ENCODE measurements at regions not wholly inside any gene's neighbourhood (a gene's known extent, or its start where the extent isn't known, plus 50 kb on each side); places are given as distances from the start of the nearest gene placed in this dataset.

DNA sequence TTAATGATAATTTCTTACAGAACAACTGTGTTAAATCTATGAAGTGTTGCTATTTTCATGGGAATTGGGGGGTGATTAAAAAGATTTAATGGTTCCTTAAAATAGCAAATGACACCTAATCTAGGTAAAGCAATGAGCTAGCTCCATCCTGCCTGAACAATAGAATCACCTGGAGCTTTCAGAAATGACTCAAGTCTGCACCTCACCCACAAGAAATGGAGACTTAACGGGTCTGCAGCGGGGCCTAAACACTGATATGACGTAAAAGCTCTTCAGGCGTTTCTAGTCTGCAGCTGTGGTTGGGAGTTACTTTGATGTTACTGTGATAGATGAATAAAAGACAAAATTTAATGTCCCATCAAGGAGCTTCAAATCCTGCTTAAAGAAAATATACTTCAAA is 328.2 kb downstream of the RND3 start:
- no peak for DNase-seq

DNA sequence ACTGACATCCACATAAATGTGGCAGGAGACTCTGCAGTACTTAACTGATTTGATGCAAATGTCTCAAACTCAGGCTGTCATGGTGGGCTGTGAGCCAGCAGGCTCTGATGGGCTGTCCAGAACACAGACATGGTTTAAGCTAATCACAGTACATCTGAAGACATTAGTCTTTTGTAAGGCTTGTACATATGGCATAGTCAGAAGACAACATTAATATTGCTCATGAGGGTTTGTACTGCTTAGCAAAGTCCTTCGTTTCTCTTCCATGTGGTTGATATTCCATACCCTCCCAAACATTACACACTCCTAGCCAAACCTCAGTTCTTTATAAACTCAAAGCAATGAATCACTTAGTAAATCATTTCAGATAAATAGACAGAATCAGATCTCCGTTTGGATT is 330.6 kb downstream of the RND3 start:
- DNase-seq, result no peak

DNA sequence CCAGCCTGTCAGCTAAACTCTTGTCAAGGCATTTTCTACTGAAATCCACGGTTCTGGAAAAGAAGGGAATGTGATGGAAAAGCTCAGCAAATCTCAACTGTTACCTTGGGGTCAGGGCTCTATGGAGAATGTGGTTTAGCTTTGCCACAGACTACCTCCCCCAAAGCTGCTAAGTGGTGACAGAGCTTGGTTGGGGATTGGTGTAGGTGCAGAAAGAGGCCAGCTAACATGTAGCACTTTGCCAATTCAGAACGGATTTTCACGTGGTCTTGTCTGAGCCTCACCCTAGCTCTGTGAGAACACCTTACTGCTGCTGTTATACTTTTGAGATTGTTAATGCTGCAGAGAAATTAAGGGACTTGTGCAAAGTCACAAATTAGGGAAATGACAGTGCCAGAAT is 331.1 kb downstream of the RND3 start:
- DNase-seq, result no peak

DNA sequence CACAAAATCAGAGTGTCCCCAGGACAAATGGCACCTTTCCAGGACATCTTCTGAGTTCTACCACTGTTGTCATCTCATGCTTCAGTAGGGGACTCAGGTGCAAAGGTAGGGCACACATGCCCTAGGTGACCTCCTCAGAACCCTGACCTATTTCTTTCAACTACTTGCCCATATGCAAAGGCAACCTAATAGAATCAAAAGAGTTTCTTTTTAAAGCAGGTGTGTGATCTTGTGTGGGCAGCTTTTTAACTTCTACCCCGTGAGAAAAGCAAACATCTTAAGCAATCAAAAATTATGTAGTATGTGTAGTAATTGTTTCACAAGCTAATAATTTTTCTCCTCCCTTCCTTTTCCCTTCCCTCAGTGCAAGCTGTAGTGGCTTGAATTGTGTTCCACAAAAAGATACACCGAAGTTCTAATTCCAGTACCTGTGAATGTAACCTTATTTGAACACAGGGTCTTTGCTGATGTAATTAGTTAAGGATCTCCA is 333.1 kb downstream of the RND3 start:
- DNase-seq, result no peak

DNA sequence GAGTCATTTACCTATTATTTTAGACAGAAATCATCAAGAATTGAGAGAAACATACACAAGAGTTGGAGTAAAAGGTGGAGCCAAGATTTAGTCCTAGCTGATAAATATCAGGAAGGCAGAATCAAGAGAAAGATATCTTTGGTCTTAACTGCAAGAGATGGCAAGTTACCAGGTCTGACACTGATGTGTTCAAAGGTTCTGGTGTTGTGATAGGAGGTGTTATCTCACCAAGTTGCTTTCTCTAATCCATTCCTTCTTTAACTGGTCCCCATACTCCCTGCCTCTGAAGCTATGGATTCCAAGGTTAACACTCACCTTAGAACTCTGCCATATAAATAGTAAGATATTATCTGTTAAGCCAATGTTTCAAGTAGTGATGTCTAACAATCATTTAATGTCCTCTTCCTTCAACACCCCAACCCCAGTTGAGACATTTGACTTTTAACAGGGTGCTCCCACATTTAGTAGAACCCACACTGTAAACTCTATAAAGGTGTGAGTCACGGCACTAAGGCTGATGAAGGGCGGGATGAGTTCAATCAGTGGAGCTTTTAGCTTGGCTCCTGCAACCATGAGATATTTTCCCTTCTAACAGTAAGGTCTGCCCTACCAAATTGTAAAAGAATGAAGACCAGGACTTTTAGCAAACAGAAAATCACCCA is 333.7 kb downstream of the RND3 start:
- no peak for DNase-seq

DNA sequence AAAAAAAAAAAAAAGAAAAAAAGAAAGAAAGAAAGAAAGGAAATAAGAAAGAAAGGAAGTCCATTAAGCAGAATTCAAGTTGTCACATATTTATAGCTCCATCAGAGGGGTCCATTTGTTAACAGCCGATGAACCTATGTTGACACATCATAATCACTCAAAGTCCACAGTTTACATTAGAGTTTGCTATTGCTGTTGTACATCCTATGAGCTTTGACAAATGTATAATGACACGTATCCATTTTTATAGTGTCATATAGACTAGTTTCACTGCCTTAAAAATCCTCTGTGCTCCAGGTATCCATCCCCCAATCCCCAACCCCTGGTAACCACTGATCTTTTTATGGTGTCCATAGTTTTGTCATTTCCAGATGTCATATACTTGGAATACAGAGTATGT is 335.2 kb downstream of the RND3 start:
- no peak for DNase-seq

DNA sequence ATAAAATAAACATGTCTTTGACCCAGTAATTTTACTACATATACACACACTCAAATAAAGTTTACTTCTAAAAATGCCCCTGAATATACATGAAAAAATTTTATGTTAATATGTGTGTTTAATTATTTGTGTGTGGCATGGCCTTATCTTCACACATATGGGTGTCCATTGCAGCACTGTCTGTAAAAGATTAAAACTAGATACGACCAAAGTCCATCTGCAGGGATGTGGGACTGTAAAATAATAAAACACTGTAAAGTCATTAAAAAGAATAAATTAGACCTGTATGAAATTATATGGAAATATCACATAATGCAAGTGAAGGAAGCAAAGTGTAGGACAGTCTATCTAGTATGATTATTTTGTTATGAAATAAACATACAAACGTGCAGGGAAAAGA is 337.3 kb downstream of the RND3 start:
- DNase-seq, result no peak

DNA sequence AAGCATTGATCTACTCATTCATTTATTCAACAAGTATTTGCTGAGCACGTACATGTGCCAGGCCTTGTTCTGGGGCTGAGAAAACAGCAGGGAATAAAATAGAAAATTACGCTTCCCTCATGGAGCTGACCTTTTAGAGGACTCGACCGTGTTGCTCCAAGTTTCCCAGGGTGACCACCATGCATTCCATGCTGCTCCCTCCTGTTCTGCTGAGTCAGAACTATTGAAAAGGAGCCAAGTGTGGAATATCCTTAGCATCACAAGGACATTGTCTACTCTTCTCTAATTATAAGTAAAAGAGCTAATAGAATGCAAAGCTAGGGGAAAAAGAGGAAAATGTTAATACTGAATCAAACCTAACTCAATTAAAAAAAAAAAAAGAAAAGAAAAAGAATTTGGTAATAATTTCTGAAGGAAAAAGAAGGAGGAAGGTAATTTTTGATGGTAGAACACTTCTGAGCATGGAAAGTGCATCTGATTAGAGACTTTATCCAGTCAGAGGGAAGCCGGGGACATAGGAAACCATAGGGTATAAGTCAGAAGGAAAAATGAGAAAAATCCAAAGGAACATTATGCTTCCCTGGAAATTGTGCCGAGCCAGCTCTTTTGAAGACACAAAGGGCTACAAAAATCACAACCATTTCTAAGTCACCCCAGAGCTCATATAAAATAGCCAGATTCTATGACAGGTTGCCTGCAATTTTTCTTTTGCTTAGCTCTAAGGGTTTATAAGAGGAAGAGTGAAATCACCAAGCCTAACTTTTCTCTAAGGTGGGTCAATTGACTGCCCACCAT is 339.4 kb downstream of the RND3 start:
- DNase-seq, result no peak

DNA sequence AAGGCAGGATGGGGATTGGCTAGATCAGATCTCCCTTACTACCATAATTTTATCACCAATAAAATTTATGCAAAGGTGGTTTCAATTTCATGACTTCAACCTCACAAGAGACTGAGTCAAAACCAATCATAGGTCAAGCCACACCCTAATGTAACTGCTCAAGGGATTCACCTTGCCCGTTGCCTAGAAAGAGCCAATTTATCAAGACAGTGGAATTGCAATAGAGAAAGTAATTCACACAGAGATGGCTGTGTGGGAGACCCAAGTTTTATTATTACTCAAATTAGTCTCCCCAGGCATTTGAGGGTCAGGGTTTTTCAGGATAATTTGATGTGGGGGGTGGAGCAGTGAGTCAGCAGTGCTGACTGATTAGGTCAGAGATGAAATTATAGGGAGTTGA is 340.6 kb downstream of the RND3 start:
- no peak for DNase-seq

DNA sequence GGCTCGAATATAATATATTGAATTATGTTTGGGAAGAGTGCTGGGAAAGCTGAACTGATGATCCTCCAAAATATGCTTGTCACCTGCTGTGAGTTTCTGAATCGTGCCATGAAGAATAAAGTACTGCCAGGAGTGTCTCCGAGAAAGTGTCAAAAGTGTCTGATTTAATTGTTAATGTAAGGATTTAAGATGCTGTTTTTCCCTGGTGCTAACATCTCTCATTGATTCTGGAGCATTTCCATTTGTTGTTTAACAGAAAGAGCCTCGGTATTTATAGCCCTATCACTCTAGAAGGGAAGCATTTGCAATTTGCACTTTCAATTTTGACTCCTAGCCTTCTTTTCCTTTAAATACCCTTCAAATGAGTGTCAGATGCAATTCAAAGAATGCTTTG is 342.2 kb downstream of the RND3 start:
- no peak for DNase-seq

DNA sequence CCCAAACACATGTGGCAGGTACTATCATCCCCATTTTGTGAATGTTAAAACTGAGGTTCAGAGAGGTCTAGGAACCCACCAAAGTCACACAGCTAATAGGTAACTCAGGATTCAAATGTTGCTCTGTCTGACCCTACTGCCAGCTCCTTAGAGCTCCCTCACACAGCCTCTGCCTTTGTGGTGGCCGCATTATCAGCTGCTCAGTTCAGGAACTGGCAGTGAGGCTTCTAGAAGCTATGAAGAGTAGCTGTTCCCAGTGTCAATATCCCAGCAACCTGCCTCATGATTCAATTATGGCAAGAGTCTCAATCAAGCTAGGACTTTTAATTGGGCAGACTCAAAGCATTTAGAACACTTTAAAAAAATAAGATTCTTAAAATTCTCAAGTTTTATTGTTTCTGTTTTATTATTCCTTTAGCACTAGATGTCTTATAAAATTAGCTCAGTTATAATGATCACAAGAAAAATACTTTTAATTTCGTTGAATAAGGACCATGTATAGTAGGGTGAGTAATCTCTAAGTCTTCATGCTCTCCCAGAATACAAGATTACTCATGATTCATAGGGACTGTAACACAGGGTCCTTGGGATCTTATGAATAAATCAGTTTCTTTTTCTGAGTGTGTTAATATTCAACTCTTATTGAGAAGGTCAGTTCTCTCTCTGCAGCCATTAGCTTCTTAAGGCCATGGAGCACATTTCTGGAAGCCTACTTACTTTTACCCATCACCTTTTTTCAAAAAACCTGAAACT is 342.7 kb downstream of the RND3 start:
- DNase-seq, result no peak

DNA sequence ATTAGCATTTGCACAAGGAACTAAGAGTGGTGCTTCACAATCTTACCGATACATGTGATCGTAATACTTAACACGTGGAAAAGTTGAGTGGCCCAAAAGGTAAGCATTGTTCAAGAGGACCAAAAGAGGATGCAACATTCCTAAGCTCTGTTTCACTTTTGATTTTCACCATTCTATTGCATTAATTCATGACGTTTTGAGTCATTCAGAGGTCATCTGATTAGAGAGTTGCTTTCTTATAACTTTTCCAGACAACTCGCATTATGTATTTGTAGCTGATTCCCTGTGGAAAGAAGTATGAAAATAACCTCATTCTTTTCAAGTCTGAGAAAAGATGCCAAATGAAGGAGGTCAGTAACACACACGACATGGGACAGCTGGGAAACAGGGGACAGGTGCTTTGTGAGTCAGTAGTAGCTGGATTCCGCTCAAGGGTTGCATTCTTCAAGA is 344.4 kb downstream of the RND3 start:
- no peak for DNase-seq

DNA sequence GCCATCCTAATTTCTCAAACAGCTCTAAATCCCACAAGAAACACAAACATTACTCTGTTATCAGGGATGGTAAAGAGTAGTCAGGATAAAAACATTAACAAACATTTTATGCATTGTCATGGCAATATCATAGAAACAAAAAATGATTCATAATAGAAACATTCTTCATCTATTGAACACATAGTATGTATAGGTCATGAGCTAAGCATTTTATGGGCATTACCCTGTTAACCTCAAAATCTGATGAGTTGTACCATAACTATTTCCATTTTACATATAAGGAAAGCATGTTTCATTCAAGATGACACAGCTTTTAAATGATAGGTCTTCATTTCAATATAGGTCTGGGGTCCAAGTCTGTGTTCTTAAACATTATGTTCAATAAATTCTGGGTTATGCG is 344.9 kb downstream of the RND3 start:
- no peak for DNase-seq

DNA sequence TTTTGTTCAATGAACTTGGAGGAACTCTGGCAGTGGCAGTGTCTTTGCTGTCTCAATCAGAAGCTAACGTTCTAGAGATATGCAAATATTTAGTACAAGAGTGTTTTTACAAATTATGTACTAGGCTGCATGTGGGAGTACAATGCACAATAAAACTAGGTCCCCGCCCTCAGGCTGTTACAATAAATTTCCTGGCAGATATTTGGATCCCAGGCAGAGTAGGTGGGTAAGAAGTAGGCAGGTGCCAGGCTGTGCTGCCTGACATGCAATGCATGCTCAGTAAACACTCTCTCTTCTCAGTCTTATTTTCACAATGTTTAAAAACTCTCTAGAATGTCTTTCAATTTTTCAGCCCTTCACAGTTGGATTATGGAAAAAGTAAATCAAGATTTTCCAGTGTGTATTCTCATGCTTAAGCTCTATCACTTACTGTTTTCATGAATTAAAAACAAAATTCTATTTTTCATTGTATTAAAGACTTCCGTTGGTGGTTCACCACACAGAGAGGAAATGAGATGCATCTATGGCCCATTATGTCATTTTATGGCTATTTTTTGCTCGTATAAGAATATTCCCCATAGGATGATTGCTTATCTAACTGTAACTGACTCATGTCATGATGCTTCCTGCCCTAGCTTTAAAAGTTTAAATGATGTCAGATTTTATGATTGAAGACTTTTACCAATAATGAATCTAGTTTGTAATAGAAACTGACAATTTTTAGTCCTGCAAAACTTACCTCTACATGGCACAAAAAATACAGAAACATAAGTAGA is 346.1 kb downstream of the RND3 start:
- DNase-seq, result no peak

DNA sequence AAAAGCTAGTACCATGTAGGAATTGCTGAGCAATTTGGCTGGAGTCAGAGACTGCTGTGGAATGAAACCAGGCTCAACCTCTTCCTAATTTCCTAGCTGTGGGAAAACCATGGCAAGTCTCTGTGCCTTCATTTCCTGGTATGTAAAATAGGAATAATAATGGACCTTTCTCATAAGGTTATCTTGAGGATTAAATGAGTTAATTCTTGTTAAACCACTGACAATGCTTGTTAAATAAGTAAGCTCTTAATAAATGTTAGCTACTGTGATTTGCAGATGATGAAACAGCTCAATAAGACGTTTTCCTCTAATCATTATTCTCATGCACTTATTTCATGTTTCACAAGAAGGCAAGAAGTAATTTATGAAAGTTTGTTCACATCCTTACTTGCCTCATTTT is 346.7 kb downstream of the RND3 start:
- DNase-seq, result no peak

DNA sequence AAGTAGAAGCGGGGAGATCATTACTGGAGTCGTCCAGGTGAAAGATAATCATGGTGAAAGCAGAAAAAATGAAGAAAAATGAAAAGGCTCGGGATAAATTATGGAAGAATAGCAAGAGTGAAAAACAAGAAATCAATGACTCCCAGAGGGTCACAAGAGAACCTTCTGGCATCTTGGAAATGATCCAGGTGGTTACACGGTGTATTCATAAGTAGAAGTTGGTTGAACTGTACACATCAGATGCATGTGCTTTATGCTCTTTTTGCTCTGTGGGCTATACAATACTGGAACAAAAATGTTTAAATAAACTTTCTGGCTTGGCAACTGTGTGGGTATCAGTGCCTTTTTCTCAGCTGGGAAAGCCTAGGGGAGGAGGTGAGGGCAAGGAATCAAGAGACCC is 348.9 kb downstream of the RND3 start:
- no peak for DNase-seq

DNA sequence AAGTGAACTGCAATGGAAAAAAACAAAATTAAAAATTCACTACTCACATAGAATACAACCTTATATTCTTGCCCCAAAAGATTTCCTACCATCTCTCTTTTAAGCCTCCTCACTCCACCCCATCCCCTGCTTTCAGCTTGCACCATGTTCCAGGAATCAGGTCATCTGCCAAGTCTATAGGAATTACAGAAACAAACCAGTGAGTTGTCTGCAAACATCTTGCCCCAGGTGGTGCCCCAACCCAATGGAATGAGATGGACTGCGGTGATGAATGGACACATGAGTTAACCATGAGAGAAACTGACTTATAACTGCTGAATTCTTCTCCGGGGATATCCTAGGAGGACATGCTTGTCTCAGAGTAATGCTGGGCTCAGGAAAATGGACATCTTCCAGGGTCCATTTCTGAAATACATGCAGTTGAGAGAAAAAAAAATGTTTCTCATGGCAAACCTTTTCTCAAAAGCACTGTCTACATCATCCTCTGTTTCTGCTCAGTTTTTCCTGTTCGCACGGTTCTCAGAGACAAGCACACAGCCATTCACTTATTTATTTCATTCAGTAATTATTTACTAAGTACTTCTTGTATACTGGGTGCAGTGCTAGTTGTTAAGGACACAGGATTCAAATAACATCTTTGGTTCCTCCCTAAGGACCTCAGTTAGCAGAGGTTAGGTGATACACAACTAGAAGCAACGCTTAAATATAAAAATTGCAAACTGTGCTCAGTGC is 350.0 kb downstream of the RND3 start:
- no peak for DNase-seq

DNA sequence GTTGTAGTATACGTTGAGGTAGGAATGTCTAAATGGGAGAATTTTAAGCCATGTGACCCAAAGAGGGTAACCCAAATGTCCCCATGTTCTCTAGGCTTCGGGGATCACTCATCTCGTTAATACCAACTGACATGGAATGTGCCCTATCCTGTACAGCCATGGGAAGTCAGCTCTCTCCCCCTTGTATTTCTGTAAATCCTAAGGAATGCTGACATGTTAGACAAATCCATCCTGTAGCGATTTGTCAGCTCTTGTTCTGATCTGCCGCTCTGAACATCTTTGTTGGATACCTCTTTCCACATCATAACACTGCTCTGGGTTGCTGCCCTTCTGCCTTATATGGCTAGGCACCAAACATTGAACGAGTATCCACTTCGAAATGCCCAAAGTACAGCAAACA is 350.6 kb downstream of the RND3 start:
- no peak for DNase-seq

DNA sequence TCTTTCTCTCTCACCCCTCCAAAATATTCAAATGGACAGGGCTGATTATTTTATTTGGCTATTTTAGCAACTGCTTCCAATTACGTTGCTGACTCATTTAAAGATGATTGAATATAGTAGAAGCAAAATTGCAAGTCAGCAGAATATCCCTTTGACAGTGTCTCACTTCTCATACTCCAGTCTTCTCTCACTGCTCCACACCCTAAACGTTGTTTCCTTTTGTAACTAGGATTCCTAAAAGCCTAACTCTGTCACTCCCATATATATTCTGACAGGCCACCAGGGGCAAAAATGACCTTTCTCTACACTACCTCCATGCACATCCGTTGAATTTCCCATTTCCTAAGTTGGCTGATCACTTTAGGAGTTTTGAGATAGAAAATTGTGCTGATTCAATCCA is 351.1 kb downstream of the RND3 start:
- no peak for DNase-seq

DNA sequence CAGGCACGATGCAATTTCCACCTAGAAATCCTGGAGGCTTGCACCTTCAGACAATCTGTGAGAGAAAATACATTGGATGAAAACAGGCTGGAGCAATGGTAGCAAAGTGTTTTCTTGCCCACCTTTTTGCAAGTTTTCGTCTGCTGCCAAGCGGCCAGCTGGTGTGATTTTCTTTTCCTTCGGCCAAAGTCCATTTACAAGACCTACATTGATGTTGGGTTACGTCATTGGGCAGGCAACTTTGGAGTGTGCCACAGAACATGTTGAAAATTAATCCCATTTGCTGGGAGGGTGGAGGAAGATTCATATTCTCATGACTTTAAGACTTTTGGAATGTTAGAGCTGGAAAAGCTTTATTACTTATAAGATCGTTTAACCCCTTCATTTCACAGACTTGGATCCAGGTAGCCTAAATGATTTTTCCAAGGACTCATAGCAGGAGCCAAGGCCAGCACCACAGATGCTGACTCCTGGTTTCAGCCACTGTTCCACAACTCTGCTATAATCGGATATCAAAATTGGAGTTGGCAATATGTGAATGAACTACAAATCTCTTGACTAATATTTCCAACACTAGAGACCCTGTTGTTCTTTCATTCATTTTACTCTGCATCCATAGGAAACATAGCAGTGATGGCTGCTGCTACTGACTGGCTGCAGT is 352.1 kb downstream of the RND3 start:
- DNase-seq, result no peak

DNA sequence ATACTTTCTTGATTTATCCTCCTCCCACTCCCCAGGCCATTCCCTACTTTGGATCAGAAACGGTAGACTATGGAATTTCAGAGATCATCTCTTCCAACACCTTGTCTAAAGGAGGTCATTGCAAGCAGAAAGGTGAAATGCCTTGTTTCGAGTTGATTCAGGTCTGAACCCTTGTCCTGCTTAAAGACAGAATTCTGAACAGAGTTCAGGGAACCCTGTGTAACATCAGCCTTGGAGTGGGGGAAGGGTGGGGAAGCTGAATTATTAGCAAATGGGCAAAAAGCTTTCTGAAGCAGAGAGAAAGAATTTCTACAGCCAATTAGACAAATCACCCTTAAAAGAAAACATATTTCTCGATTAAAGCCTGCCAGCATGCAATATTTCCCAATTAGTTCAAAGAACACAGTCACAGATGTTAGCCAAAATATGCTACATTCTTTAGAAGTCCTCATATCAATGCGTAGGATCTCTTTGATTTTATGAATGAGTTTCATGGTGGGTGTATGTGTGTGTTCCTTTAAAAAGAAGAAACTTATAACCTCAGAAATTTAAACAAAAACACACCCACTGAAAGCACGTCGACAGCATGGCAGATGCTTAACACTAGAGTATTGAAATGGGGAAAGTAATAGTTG is 353.1 kb downstream of the RND3 start:
- DNase-seq, result no peak

Data from right kidney (tissue), 1 donor.